ENCODE measurements at regions not wholly inside any gene's neighbourhood (a gene's known extent, or its start where the extent isn't known, plus 50 kb on each side); places are given as distances from the start of the nearest gene placed in this dataset.

GRCh38 chr11:112745973-112746372, 215.2 kb upstream of the NCAM1 start:
- Histone ChIP-seq H3K4ac (replicated peaks; ENCODE audit: insufficient read length, low read depth, low read length) (no peak overlapping the region), H4K20me1 (replicated peaks in 1 of 2; ENCODE audit: control insufficient read depth in 1 of 2, insufficient read depth in 2 of 2, low read length in 2 of 2) (no peaks in the 10 kb centered on the region), H3K36me3 (ENCODE audit: control insufficient read depth in 2 of 4, insufficient read depth in 4 of 4, low read length in 3 of 4) (no peaks in the 10 kb centered on the region), H3K27ac (ENCODE audit: low read depth, low read length) (no peak overlapping the region), H3K4me3 (ENCODE audit: extremely low read depth in 1 of 4, insufficient read depth in 2 of 4, low read depth in 3 of 4, low read length in 4 of 4) (no peak overlapping the region), H4K8ac (ENCODE audit: extremely low read depth, insufficient read depth, low read length) (no peak overlapping the region), H3K23me2 (ENCODE audit: low read depth, low read length) (no peaks in the 10 kb centered on the region; the same call in 1 of the 2 replicates), H3K18ac (ENCODE audit: extremely low read depth, low read length) (no peak overlapping the region), H2AK5ac (ENCODE audit: low read depth, low read length) (no peak overlapping the region), H3K56ac (replicated peaks; ENCODE audit: insufficient read length, low read depth, low read length) (no peak overlapping the region), H3K79me2 (ENCODE audit: control insufficient read depth in 1 of 2, insufficient read depth in 2 of 2, low read length in 2 of 2) (no peaks in the 10 kb centered on the region), H3K9me3 (ENCODE audit: insufficient read depth in 2 of 2, low read depth in 1 of 2, low read length in 1 of 2) (no peaks in the 10 kb centered on the region), H3K79me1 (ENCODE audit: low read depth, low read length) (no peaks in the 10 kb centered on the region), H3K4me1 (replicated peaks in 1 of 4; ENCODE audit: control insufficient read depth in 3 of 4, insufficient read depth in 4 of 4, low read length in 3 of 4) (peaks cover 0 to 3% (median 0%) of the 10 kb centered on the region in 4 experiments; a peak in 1 of 7 replicates), H3K27me3 (replicated peaks in 1 of 4; ENCODE audit: control insufficient read depth in 3 of 4, extremely low read depth in 1 of 4, insufficient read depth in 3 of 4, low read length in 3 of 4) (no peaks in the 10 kb centered on the region), H3K4me2 (ENCODE audit: insufficient read depth in 1 of 2, low read depth in 2 of 2, low read length in 2 of 2) (no peak overlapping the region), H2BK15ac (ENCODE audit: low read length) (no peak overlapping the region), H3K14ac (ENCODE audit: insufficient read length) (no peak overlapping the region), H2BK5ac (ENCODE audit: low read depth, low read length) (no peak overlapping the region), H4K91ac (replicated peaks; ENCODE audit: insufficient read length, low read length) (no peak overlapping the region), H2BK120ac (replicated peaks; ENCODE audit: low read depth, low read length) (no peak overlapping the region), H2AFZ (ENCODE audit: low read length) (no peak overlapping the region), H2BK20ac (ENCODE audit: low read length) (no peak overlapping the region), H3K23ac (ENCODE audit: insufficient read length) (no peak overlapping the region), H2BK12ac (ENCODE audit: low read depth, low read length) (no peak overlapping the region), H3K9ac (replicated peaks in 1 of 4; ENCODE audit: extremely low read depth in 1 of 4, low read depth in 3 of 4, low read length in 3 of 4) (no peak overlapping the region), H4K5ac (ENCODE audit: insufficient read length, low read depth, low read length) (no peak overlapping the region)
- CTCF ChIA-PET (ENCODE audit: partially characterized antibody) = interaction anchor here (1.5 kb wide), 1 partner anchor 12 kb away, joined by 5 read pairs; no protein-coding TSS in a partner anchor
- FAIRE-seq = no peak
- TF ChIP-seq CTCF (IDR thresholded peaks at IDR 0.05; ENCODE audit: control extremely low read depth in 1 of 3, insufficient read depth in 1 of 3, low read depth in 1 of 3, low read length in 3 of 3) (no peak), CBX8 (IDR thresholded peaks at IDR 0.05; ENCODE audit: borderline replicate concordance, low read depth, low read length) (no peak)
- POLR2A ChIA-PET (ENCODE audit: partially characterized antibody) = no interaction called here
- DNase-seq (ENCODE audit: low read depth in 1 of 2, low spot score in 2 of 2) = no peak
- WGBS, 2 experiments (ENCODE audit: extremely low coverage in 1 of 2, insufficient coverage in 1 of 2, insufficient read length in 1 of 2, insufficient replicate concordance in 2 of 2, low coverage in 1 of 2, low lambda C conversion rate in 2 of 2, missing lambda C conversion rate in 1 of 2) = 87 to 100% methylated on average over 1 to 6 of the region's 6 CpGs

Data from H1 (cell line).